SK-N-MC (cell line): ENCODE measurements at regions not wholly inside any gene's neighbourhood (a gene's known extent, or its start where the extent isn't known, plus 50 kb on each side); places are given as distances from the start of the nearest gene placed in this dataset.

Source experiments
- EZH2 ChIP-seq: fragments of 200-600 bp; sonication (generic); IDR thresholded peaks from one replicate; pipeline ENCODE4 v1.6.1; 2017; ENCODE audit warnings: antibody characterized with exemption
- FOXP2 ChIP-seq: optimal IDR thresholded peaks from 2 replicates; pipeline ENCODE3; 2011; ENCODE audit warnings: mild to moderate bottlenecking, moderate library complexity; ENCODE audit not compliant: insufficient read depth; ENCODE audit errors: extremely low read length, control extremely low read depth
- POLR2AphosphoS5 ChIP-seq: IDR thresholded peaks from 2 replicates; pipeline ENCODE4 v1.6.1; 2012; ENCODE audit warnings: mild to moderate bottlenecking, low read depth, low read length, borderline replicate concordance

GRCh38 chr3:106850437-106850836, 526.8 kb upstream of the CCDC54 start:
- TF ChIP-seq POLR2AphosphoS5, result no peak
- TF ChIP-seq EZH2, result no peak
- TF ChIP-seq FOXP2, result no peak
